Stimulated activated CD8-positive, alpha-beta memory T cell treated with anti-CD3 and anti-CD28 coated beads, Interleukin-12 subunit alpha, Interleukin-12 subunit beta, amount 100 ng/mL, for 4 hours (primary cell): ENCODE measurements at regions not wholly inside any gene's neighbourhood (a gene's known extent, or its start where the extent isn't known, plus 50 kb on each side); places are given as distances from the start of the nearest gene placed in this dataset.

Source experiments
- DNase-seq: peaks from one replicate; pipeline ENCODE4 v3.0.0-alpha.2; 2020; ENCODE audit warnings: low read depth

- DNase-seq: no peak
Observed at GRCh38 chr5:118778941-118779340, 209.4 kb downstream of the DTWD2 start.

- no peak for DNase-seq
Observed at GRCh38 chr5:118777189-118777736, 211.1 kb downstream of the DTWD2 start.

DNA sequence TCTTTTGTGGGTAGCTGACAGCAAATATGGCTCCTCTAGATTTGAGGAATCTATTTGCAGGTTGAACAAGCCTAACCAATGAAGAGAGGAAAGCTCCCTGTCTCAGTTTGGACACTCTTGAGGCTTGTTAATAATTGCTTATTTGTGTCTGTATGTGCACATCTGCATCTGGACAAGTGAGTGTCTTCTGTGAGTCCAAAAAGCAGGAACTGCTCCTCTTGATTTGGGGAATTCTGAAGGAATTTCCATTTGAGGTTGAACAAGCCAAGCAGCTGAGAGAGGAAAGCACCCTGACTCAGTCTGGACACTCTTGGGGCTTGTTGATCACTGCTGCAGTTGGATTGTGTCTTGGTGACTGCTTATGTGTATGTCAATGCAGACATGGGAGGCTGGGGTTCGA is 211.6 kb downstream of the DTWD2 start:
- no peak for DNase-seq

- DNase-seq: no peak
Observed at GRCh38 chr5:118775790-118776499, 212.4 kb downstream of the DTWD2 start.

- DNase-seq: no peak
Observed at GRCh38 chr5:118768607-118769175, 219.7 kb downstream of the DTWD2 start.

DNA sequence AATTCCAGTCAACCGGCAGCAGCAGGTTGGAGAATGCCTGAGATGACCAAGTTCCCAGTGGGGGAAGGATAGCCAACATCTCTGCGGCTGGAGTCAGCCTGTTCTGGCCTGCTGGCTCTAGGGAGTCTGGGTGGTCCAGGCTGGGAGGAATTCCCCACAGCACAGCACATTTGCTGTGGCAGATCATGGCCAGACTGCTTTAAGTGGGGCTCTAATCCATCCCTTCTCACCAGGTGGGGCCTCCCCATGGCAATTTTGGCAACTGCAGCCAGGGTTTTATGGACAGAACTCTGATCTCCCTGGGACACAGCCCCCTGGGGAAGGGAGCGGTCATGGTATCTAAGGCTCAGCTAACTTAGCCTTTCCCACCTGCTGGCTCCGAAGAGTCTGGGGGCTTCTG is 226.1 kb downstream of the DTWD2 start:
- no peak for DNase-seq

- no peak for DNase-seq
Observed at GRCh38 chr5:118761814-118762213, 226.5 kb downstream of the DTWD2 start.

- DNase-seq: no peak
Observed at GRCh38 chr5:118752969-118753368, 235.4 kb downstream of the DTWD2 start.

- DNase-seq: no peak
Observed at GRCh38 chr5:118736396-118736795, 252.0 kb downstream of the DTWD2 start.

- no peak for DNase-seq
Observed at GRCh38 chr5:118733394-118733793, 255.0 kb downstream of the DTWD2 start.

- DNase-seq: no peak
Observed at GRCh38 chr5:118728191-118728590, 260.2 kb downstream of the DTWD2 start.

GRCh38 chr5:118726891-118727290 is 261.5 kb downstream of the DTWD2 start:
- DNase-seq: no peak

DNA sequence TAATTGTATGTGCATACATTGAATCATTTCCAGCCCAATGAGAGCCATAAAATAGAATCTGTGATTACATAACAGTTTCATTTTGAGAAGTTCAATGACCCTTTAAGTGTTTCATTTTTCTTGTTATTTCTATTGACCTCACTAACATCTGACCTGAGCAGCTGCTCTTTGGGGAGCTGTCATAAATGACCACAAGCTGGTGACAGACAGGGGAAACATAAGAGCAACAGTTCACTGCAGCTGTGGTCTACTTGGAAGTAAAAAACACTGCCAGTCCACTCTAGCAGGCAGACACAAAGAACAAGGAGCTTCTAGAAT is 265.4 kb downstream of the DTWD2 start:
- DNase-seq: no peak

DNA sequence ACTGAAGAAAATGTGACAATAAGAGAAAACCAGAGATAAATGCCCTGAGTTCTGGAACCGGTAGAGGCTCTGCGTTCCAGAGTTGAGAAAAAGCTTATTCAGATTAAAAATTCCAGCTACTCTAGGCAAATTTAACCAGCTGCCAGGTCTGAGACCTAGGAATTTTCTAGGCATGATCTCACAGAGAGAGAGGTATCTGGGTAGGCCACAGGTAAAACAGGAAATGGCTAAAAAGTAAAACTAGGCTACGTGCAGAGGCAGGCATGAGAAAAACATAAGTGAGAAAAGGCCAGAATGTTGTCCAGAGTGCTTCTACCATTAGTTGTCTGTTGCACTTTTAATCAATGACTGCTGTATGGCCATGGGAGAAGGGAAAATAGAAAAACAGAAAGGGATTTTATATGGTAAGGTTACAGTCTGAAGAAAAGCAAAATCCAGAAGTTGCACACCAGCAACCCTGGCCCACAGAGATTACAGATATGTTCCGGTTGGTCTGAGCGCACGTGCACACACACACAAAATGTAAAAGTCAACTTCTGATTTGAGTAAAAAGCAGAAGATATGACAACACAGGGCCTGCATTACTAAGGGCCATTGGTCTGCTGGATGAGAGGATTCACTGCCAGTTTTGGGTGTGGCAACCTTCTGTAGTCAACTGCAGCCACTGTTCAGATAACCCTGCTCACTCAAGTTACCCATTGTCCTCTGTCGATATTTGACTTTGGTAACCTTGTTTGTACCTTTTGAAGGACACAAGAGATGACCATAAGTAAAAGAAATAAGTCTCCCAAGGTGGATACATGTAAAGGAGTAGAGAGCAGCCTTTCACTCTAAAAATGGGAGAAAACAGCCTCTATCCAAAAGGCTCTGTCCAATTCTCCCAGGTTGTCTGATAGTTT is 266.0 kb downstream of the DTWD2 start:
- DNase-seq: no peak

GRCh38 chr5:118711727-118712126 is 276.6 kb downstream of the DTWD2 start:
- DNase-seq: no peak

- no peak for DNase-seq
Observed at GRCh38 chr5:118705959-118706667, 282.2 kb downstream of the DTWD2 start.

DNA sequence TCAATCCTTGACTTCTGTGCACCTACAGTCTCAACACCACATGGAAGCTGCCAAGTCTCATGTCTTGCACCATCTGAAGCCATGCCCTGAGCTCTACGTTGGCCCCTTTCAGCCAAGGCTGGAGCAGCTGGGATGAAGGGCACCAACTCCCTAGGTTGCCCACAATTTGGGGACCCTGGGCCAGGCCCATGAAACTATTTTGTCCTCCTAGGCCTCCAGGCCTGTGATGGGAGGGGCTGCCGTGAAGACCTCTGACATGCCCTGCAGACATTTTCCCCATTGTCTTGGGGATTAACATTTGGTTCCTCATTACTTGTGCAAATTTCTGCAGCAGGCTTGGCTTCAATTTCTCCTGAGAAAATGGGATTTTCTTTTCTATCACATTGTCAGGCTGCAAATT is 285.1 kb downstream of the DTWD2 start:
- DNase-seq: no peak

DNA sequence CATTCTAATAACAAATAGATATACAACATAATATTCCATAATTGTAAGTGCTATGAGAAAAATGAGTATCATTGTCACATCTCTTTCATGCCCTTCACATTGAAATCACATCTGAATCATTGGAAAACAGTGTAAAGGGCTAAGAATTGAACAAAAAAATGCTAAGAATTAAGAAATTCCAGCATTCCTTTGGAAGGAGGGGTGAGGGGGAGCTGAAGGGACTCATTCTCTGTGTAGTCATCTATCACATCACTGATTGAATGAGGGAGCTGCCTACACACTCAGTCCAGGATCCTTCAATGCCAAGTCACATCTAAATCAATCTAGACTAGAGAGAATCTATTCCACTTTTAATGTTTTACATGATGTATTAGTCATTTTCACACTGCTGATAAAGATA is 286.6 kb downstream of the DTWD2 start:
- DNase-seq: no peak

GRCh38 chr5:118700510-118700909 is 287.8 kb downstream of the DTWD2 start:
- no peak for DNase-seq

- no peak for DNase-seq
Observed at GRCh38 chr5:118698774-118699173, 289.6 kb downstream of the DTWD2 start.

DNA sequence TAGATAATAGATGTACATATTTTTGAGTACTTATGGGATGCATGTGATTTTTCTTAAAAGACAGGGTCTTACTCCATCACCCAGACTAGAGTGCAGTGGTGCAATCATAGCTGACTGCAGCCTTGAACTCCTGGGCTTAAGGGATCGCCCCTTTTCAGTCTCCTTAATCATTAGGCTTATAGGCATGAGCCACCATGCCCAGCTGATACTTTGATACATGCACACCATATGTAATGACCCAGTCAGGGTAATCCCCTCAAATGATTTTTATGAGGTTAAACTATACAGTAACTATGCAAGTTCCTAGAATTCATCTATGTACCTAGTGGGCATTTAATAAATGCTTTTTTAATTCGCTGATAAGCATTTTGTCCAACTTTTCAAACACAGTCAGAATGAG is 292.3 kb downstream of the DTWD2 start:
- no peak for DNase-seq

DNA sequence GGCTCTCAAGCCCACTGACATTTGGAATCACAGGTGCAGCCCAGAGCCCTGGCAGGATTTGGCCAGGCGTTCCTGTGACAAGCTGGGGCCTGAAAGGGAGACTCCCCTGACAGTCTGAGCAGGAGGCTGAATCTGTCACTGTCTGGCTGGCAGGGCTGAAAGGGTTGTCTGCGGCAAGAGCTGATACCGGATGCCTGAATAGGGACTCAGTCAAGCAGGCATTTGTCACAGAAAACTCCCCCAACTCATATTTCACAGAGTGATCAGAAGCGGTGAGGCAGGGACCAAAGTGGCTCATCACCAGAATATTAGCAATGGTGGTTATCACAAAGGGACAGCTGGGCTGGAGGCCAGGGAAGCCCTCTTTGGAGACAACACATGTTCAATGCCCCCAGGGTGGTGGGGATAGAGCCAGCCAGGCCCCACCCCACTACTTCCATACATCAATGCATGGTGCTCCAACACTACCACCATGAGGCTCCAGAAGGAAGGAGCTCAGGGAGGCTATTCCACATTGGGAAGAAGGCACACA is 295.5 kb downstream of the DTWD2 start:
- DNase-seq: no peak
